ENCODE measurements at regions not wholly inside any gene's neighbourhood (a gene's known extent, or its start where the extent isn't known, plus 50 kb on each side); places are given as distances from the start of the nearest gene placed in this dataset.

DNA sequence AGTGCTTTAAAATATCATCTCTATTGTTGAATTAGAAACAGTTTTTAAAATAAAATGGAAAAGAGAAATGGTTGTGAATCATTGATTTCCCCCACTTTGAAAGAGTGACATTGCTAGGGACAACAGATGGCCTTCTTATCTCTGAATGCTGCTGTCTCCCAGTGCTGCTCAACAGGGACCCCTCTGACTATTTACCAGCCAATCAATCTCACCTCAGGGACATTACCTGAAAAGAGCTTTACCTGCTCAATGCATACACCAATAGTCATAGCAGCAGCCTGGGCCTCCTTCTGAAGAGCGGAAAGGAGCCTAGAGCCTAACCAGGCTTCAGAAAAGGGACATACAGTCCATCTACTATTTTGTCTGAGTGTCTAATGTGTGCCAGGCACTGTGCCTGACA, 162.8 kb downstream of the CGGBP1 start:
- no CpG with 5 or more reads among the region's 1 CpG for WGBS (ENCODE audit: extremely low coverage, insufficient coverage, low lambda C conversion rate)
- Histone ChIP-seq H4K5ac (ENCODE audit: low read length) (no peak overlapping the region), H3K27ac (ENCODE audit: low read depth, low read length) (no peak overlapping the region), H3K4ac (ENCODE audit: low read depth, low read length) (no peak overlapping the region), H2AK5ac (ENCODE audit: low read length) (no peak overlapping the region), H3K4me3 (ENCODE audit: low read length) (no peak overlapping the region), H2BK15ac (replicated peaks; ENCODE audit: low read depth) (no peak overlapping the region), H2BK5ac (ENCODE audit: low read length) (no peak overlapping the region), H3K4me2 (ENCODE audit: low read length) (no peak overlapping the region), H3K18ac (ENCODE audit: low read length) (no peak overlapping the region), H3K56ac (ENCODE audit: low read length) (no peak overlapping the region), H3K79me1 (ENCODE audit: low read length) (no peaks in the 10 kb centered on the region), H3K27me3 (ENCODE audit: insufficient read depth, low read length, poor library complexity) (no peaks in the 10 kb centered on the region), H3K4me1 (ENCODE audit: control insufficient read depth, low read depth, low read length) (peaks cover 2% of the 10 kb centered on the region), H3K9ac (ENCODE audit: low read length) (no peak overlapping the region), H3K79me2 (ENCODE audit: control insufficient read depth, insufficient read depth, low read length) (no peaks in the 10 kb centered on the region), H2BK120ac (ENCODE audit: low read depth, low read length) (no peak overlapping the region), H3K36me3 (ENCODE audit: control insufficient read depth, insufficient read depth, low read length) (no peaks in the 10 kb centered on the region), H4K8ac (ENCODE audit: low read depth, low read length) (no peak overlapping the region), H3K23ac (ENCODE audit: low read length) (no peak overlapping the region)
- DNase-seq = peak; percentile 26

DNA sequence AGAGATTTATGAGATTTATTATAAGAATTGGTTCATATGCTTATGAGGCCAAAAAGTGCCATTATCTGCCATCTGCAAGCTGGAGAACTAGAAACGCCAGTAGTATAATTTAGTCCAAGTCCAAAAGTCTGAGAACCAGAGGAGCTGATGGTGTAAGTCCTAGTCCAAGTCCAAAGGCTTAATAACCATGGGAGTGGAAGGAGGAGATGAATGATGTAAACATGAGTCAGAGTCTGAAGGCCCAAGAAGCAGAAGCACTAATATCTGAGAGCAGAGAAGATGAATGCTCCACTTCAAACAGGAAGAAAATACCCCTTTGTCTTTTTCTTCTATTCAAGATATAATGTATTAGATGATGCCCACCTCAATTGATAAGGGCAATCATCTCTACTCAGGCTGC, 185.7 kb downstream of the CGGBP1 start:
- Histone ChIP-seq H2BK5ac (ENCODE audit: low read length) (no peak overlapping the region), H3K18ac (ENCODE audit: low read length) (no peak overlapping the region), H3K9ac (ENCODE audit: low read length) (no peak overlapping the region), H3K36me3 (ENCODE audit: control insufficient read depth, insufficient read depth, low read length) (no peaks in the 10 kb centered on the region), H3K27me3 (ENCODE audit: insufficient read depth, low read length, poor library complexity) (no peaks in the 10 kb centered on the region), H3K79me2 (ENCODE audit: control insufficient read depth, insufficient read depth, low read length) (no peaks in the 10 kb centered on the region), H4K8ac (ENCODE audit: low read depth, low read length) (no peak overlapping the region), H3K4me2 (ENCODE audit: low read length) (no peak overlapping the region), H3K27ac (ENCODE audit: low read depth, low read length) (no peak overlapping the region), H2BK15ac (replicated peaks; ENCODE audit: low read depth) (no peak overlapping the region), H3K79me1 (ENCODE audit: low read length) (no peaks in the 10 kb centered on the region), H2AK5ac (ENCODE audit: low read length) (no peak overlapping the region), H3K4ac (ENCODE audit: low read depth, low read length) (no peak overlapping the region), H3K4me3 (ENCODE audit: low read length) (no peak overlapping the region), H3K4me1 (ENCODE audit: control insufficient read depth, low read depth, low read length) (no peaks in the 10 kb centered on the region), H4K5ac (ENCODE audit: low read length) (no peak overlapping the region), H2BK120ac (ENCODE audit: low read depth, low read length) (no peak overlapping the region), H3K23ac (ENCODE audit: low read length) (no peak overlapping the region), H3K56ac (ENCODE audit: low read length) (no peak overlapping the region)
- no CpG with 5 or more reads among the region's 1 CpG for WGBS (ENCODE audit: extremely low coverage, insufficient coverage, low lambda C conversion rate)
- no peak for DNase-seq

DNA sequence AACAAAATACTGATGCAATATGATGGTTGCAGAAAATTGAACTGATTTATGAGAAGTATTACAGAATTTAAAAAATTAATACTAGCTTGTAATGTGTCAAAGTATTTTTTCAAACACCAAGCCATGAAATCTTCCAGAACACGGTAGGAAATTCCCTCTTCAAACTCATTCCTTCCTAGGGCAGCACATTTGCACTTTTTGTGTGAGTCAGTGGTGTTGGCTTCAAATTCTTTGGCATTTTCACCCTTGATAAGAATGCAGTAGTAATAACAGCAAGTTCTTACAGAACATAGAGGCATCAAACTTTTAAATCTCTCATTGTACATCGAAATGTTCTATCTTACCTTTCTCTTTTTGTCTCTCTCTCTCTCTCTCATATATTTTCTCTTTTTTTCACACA, 191.8 kb downstream of the CGGBP1 start:
- Histone ChIP-seq H4K8ac (ENCODE audit: low read depth, low read length) (no peak overlapping the region), H2BK120ac (ENCODE audit: low read depth, low read length) (no peak overlapping the region), H2BK15ac (replicated peaks; ENCODE audit: low read depth) (no peak overlapping the region), H3K27me3 (ENCODE audit: insufficient read depth, low read length, poor library complexity) (no peaks in the 10 kb centered on the region), H3K79me2 (ENCODE audit: control insufficient read depth, insufficient read depth, low read length) (no peaks in the 10 kb centered on the region), H4K5ac (ENCODE audit: low read length) (no peak overlapping the region), H3K4me2 (ENCODE audit: low read length) (no peak overlapping the region), H3K23ac (ENCODE audit: low read length) (no peak overlapping the region), H3K4me1 (ENCODE audit: control insufficient read depth, low read depth, low read length) (no peaks in the 10 kb centered on the region), H3K9ac (ENCODE audit: low read length) (no peak overlapping the region), H3K36me3 (ENCODE audit: control insufficient read depth, insufficient read depth, low read length) (no peaks in the 10 kb centered on the region), H3K27ac (ENCODE audit: low read depth, low read length) (no peak overlapping the region), H3K18ac (ENCODE audit: low read length) (no peak overlapping the region), H3K4ac (ENCODE audit: low read depth, low read length) (no peak overlapping the region), H3K56ac (ENCODE audit: low read length) (no peak overlapping the region), H2AK5ac (ENCODE audit: low read length) (no peak overlapping the region), H3K79me1 (ENCODE audit: low read length) (no peaks in the 10 kb centered on the region), H3K4me3 (ENCODE audit: low read length) (no peak overlapping the region), H2BK5ac (ENCODE audit: low read length) (no peak overlapping the region)
- DNase-seq = peak; percentile 51
- WGBS (ENCODE audit: extremely low coverage, insufficient coverage, low lambda C conversion rate) = no CpG with 5 or more reads among the region's 2 CpGs

DNA sequence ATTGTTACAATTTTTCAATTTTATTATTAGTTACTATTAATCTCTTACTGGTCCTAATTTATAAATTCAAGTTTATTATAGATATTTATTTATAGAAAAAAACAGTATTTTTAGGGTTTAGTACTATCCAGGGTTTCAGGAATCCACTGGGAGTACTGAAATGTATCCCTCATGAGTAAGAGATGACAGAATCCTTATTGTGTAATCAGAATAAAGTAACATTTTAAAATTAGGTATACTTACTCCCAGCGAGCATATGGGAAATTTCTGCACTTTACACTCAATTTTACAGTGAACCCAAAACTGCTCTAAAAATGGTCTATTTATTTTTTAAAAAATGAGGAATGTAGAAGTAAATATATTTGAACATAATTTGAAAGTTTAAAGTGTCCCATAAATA, 202.7 kb downstream of the CGGBP1 start:
- no CpG with 5 or more reads among the region's 1 CpG for WGBS (ENCODE audit: extremely low coverage, insufficient coverage, low lambda C conversion rate)

DNA sequence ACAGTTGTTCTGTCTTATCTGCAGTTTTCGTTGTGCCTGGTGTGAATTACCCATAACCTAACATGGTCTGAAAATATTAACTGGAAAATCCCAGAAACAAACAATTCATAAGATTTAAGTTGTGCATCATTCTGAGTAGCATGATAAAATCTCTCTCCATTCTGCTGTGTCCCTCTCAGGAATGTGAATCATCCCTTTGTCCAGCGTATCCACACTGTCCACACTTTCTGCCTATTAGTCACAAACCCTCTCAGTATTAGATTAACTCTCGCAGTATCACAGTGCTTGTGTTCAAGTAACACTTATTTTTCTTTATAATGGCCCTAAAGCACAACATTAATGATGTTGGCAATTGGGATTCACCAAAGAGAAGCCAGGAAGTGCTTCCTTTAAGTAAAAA, 203.2 kb downstream of the CGGBP1 start:
- no peak overlapping the region for H2BK120ac ChIP-seq (ENCODE audit: low read depth, low read length)
- H3K56ac ChIP-seq (ENCODE audit: low read length) = no peak overlapping the region
- no peak overlapping the region for H2BK5ac ChIP-seq (ENCODE audit: low read length)
- H3K18ac ChIP-seq (ENCODE audit: low read length) = no peak overlapping the region
- H3K9ac ChIP-seq (ENCODE audit: low read length) = no peak overlapping the region
- H3K4me1 ChIP-seq (ENCODE audit: control insufficient read depth, low read depth, low read length) = no peaks in the 10 kb centered on the region
- H2AK5ac ChIP-seq (ENCODE audit: low read length) = no peak overlapping the region
- no peak overlapping the region for H3K4me2 ChIP-seq (ENCODE audit: low read length)
- H3K4ac ChIP-seq (ENCODE audit: low read depth, low read length) = no peak overlapping the region
- no peak overlapping the region for H3K23ac ChIP-seq (ENCODE audit: low read length)
- H3K79me2 ChIP-seq (ENCODE audit: control insufficient read depth, insufficient read depth, low read length) = no peaks in the 10 kb centered on the region
- no peak for DNase-seq
- H4K5ac ChIP-seq (ENCODE audit: low read length) = no peak overlapping the region
- H3K4me3 ChIP-seq (ENCODE audit: low read length) = no peak overlapping the region
- no peak overlapping the region for H4K8ac ChIP-seq (ENCODE audit: low read depth, low read length)
- no peak overlapping the region for H2BK15ac ChIP-seq (replicated peaks; ENCODE audit: low read depth)
- no peaks in the 10 kb centered on the region for H3K27me3 ChIP-seq (ENCODE audit: insufficient read depth, low read length, poor library complexity)
- no CpG with 5 or more reads among the region's 3 CpGs for WGBS (ENCODE audit: extremely low coverage, insufficient coverage, low lambda C conversion rate)
- no peaks in the 10 kb centered on the region for H3K36me3 ChIP-seq (ENCODE audit: control insufficient read depth, insufficient read depth, low read length)
- H3K27ac ChIP-seq (ENCODE audit: low read depth, low read length) = no peak overlapping the region
- no peaks in the 10 kb centered on the region for H3K79me1 ChIP-seq (ENCODE audit: low read length)

More for the DNA sequence above, 202.7 kb downstream of the CGGBP1 start:
- Histone ChIP-seq H3K27me3 (ENCODE audit: insufficient read depth, low read length, poor library complexity) (no peaks in the 10 kb centered on the region), H3K23ac (ENCODE audit: low read length) (no peak overlapping the region), H4K8ac (ENCODE audit: low read depth, low read length) (no peak overlapping the region), H2BK5ac (ENCODE audit: low read length) (no peak overlapping the region), H3K79me1 (ENCODE audit: low read length) (no peaks in the 10 kb centered on the region), H2AK5ac (ENCODE audit: low read length) (no peak overlapping the region), H2BK15ac (replicated peaks; ENCODE audit: low read depth) (no peak overlapping the region), H3K4me3 (ENCODE audit: low read length) (no peak overlapping the region), H3K4me1 (ENCODE audit: control insufficient read depth, low read depth, low read length) (no peaks in the 10 kb centered on the region), H3K56ac (ENCODE audit: low read length) (no peak overlapping the region), H4K5ac (ENCODE audit: low read length) (no peak overlapping the region), H3K18ac (ENCODE audit: low read length) (no peak overlapping the region), H2BK120ac (ENCODE audit: low read depth, low read length) (no peak overlapping the region), H3K27ac (ENCODE audit: low read depth, low read length) (no peak overlapping the region), H3K4ac (ENCODE audit: low read depth, low read length) (no peak overlapping the region), H3K36me3 (ENCODE audit: control insufficient read depth, insufficient read depth, low read length) (no peaks in the 10 kb centered on the region), H3K9ac (ENCODE audit: low read length) (no peak overlapping the region), H3K4me2 (ENCODE audit: low read length) (no peak overlapping the region), H3K79me2 (ENCODE audit: control insufficient read depth, insufficient read depth, low read length) (no peaks in the 10 kb centered on the region)
- DNase-seq = no peak

DNA sequence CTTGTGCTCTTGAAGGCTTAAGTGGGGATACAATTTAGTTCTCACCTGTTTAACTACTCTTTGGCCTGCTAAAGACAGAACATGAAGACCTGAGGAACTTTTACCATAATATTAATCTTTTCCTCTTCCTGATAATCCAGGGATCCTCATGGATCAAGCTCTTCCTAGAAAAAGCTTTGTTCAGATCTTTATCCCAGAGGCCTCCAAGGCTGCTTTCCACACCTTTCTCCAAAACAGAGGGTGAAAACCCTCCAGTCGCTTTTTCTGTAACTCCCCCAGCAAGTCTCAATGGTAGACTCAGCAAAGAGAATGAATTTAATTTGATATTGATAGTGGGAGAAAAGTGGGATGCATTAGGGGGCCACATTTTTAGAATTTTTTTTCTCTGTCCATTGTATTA, 203.6 kb downstream of the CGGBP1 start:
- Histone ChIP-seq H3K4me1 (ENCODE audit: control insufficient read depth, low read depth, low read length) (no peaks in the 10 kb centered on the region), H2AK5ac (ENCODE audit: low read length) (no peak overlapping the region), H3K4me2 (ENCODE audit: low read length) (no peak overlapping the region), H3K9ac (ENCODE audit: low read length) (no peak overlapping the region), H2BK15ac (replicated peaks; ENCODE audit: low read depth) (no peak overlapping the region), H3K23ac (ENCODE audit: low read length) (no peak overlapping the region), H3K4me3 (ENCODE audit: low read length) (no peak overlapping the region), H2BK120ac (ENCODE audit: low read depth, low read length) (no peak overlapping the region), H4K8ac (ENCODE audit: low read depth, low read length) (no peak overlapping the region), H3K79me1 (ENCODE audit: low read length) (no peaks in the 10 kb centered on the region), H3K79me2 (ENCODE audit: control insufficient read depth, insufficient read depth, low read length) (no peaks in the 10 kb centered on the region), H3K27ac (ENCODE audit: low read depth, low read length) (no peak overlapping the region), H3K4ac (ENCODE audit: low read depth, low read length) (no peak overlapping the region), H4K5ac (ENCODE audit: low read length) (no peak overlapping the region), H3K56ac (ENCODE audit: low read length) (no peak overlapping the region), H3K36me3 (ENCODE audit: control insufficient read depth, insufficient read depth, low read length) (no peaks in the 10 kb centered on the region), H3K18ac (ENCODE audit: low read length) (no peak overlapping the region), H2BK5ac (ENCODE audit: low read length) (no peak overlapping the region), H3K27me3 (ENCODE audit: insufficient read depth, low read length, poor library complexity) (no peaks in the 10 kb centered on the region)
- no peak for DNase-seq
- no CpG with 5 or more reads among the region's 1 CpG for WGBS (ENCODE audit: extremely low coverage, insufficient coverage, low lambda C conversion rate)
